ENCODE measurements at regions not wholly inside any gene's neighbourhood (a gene's known extent, or its start where the extent isn't known, plus 50 kb on each side); places are given as distances from the start of the nearest gene placed in this dataset.

DNA sequence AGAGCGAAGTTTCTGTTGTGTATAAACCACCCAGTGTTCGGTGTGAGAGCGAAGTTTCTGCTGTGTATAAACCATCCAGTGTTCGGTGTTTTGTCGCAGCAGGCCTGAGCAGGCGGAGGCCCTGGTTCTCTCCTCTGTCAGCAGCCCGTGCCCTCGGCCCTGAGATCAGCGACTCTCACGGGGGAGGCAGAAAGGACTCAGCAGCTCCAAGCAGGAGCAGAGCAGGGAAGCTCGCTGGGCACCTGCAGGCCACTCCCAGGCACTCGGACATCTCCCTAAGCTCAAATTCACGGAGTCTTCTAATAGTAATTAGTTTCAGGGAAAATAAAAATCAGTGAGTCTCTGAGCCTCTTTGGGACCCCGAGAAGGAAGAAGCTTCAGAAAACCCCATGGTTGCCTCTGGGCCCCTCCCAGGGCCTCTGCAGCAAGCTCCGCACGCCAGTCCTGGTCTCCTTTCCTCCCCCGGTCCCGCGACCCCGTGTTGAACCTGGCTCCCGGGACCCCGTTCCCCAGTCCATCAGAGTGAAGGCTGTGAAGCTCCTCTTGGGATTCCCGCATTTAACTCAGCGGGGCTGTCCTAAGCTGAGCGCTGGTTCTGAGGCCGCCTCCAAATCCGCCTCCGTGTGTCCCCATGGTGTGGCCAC is 81.9 kb upstream of the ADAMTS2 start:
- ATAC-seq: no peak
- no peak for TF ChIP-seq ARNTL (CRISPR knock-in tag; IDR thresholded peaks at IDR 0.05; ENCODE audit: borderline replicate concordance, low read depth)
- TF ChIP-seq PPARA (CRISPR knock-in tag; IDR thresholded peaks at IDR 0.05; ENCODE audit: borderline replicate concordance): no peak
- no peak for TF ChIP-seq SNAI2 (CRISPR knock-in tag; IDR thresholded peaks at IDR 0.05)
- TF ChIP-seq, protein P1, sequence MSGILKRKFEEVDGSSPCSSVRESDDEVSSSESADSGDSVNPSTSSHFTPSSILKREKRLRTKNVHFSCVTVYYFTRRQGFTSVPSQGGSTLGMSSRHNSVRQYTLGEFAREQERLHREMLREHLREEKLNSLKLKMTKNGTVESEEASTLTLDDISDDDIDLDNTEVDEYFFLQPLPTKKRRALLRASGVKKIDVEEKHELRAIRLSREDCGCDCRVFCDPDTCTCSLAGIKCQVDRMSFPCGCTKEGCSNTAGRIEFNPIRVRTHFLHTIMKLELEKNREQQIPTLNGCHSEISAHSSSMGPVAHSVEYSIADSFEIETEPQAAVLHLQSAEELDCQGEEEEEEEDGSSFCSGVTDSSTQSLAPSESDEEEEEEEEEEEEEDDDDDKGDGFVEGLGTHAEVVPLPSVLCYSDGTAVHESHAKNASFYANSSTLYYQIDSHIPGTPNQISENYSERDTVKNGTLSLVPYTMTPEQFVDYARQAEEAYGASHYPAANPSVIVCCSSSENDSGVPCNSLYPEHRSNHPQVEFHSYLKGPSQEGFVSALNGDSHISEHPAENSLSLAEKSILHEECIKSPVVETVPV (CRISPR knock-in tag; IDR thresholded peaks at IDR 0.05): no peak
- no peak for TF ChIP-seq CSDC2 (CRISPR knock-in tag; IDR thresholded peaks at IDR 0.05)
- TF ChIP-seq, protein P2, sequence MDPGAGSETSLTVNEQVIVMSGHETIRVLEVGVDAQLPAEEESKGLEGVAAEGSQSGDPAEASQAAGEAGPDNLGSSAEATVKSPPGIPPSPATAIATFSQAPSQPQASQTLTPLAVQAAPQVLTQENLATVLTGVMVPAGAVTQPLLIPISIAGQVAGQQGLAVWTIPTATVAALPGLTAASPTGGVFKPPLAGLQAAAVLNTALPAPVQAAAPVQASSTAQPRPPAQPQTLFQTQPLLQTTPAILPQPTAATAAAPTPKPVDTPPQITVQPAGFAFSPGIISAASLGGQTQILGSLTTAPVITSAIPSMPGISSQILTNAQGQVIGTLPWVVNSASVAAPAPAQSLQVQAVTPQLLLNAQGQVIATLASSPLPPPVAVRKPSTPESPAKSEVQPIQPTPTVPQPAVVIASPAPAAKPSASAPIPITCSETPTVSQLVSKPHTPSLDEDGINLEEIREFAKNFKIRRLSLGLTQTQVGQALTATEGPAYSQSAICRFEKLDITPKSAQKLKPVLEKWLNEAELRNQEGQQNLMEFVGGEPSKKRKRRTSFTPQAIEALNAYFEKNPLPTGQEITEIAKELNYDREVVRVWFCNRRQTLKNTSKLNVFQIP (CRISPR knock-in tag; IDR thresholded peaks at IDR 0.05; ENCODE audit: borderline replicate concordance, low read depth): no peak
- TF ChIP-seq, protein P3, sequence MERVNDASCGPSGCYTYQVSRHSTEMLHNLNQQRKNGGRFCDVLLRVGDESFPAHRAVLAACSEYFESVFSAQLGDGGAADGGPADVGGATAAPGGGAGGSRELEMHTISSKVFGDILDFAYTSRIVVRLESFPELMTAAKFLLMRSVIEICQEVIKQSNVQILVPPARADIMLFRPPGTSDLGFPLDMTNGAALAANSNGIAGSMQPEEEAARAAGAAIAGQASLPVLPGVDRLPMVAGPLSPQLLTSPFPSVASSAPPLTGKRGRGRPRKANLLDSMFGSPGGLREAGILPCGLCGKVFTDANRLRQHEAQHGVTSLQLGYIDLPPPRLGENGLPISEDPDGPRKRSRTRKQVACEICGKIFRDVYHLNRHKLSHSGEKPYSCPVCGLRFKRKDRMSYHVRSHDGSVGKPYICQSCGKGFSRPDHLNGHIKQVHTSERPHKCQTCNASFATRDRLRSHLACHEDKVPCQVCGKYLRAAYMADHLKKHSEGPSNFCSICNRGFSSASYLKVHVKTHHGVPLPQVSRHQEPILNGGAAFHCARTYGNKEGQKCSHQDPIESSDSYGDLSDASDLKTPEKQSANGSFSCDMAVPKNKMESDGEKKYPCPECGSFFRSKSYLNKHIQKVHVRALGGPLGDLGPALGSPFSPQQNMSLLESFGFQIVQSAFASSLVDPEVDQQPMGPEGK (CRISPR knock-in tag; IDR thresholded peaks at IDR 0.05; ENCODE audit: borderline replicate concordance): no peak
- no peak for TF ChIP-seq GLIS3 (CRISPR knock-in tag; IDR thresholded peaks at IDR 0.05)
- no peak for TF ChIP-seq ZNF70 (CRISPR knock-in tag; IDR thresholded peaks at IDR 0.05)
- TF ChIP-seq, protein P4, sequence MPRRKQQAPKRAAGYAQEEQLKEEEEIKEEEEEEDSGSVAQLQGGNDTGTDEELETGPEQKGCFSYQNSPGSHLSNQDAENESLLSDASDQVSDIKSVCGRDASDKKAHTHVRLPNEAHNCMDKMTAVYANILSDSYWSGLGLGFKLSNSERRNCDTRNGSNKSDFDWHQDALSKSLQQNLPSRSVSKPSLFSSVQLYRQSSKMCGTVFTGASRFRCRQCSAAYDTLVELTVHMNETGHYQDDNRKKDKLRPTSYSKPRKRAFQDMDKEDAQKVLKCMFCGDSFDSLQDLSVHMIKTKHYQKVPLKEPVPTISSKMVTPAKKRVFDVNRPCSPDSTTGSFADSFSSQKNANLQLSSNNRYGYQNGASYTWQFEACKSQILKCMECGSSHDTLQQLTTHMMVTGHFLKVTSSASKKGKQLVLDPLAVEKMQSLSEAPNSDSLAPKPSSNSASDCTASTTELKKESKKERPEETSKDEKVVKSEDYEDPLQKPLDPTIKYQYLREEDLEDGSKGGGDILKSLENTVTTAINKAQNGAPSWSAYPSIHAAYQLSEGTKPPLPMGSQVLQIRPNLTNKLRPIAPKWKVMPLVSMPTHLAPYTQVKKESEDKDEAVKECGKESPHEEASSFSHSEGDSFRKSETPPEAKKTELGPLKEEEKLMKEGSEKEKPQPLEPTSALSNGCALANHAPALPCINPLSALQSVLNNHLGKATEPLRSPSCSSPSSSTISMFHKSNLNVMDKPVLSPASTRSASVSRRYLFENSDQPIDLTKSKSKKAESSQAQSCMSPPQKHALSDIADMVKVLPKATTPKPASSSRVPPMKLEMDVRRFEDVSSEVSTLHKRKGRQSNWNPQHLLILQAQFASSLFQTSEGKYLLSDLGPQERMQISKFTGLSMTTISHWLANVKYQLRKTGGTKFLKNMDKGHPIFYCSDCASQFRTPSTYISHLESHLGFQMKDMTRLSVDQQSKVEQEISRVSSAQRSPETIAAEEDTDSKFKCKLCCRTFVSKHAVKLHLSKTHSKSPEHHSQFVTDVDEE (CRISPR knock-in tag; IDR thresholded peaks at IDR 0.05): no peak
- TF ChIP-seq, protein P5, sequence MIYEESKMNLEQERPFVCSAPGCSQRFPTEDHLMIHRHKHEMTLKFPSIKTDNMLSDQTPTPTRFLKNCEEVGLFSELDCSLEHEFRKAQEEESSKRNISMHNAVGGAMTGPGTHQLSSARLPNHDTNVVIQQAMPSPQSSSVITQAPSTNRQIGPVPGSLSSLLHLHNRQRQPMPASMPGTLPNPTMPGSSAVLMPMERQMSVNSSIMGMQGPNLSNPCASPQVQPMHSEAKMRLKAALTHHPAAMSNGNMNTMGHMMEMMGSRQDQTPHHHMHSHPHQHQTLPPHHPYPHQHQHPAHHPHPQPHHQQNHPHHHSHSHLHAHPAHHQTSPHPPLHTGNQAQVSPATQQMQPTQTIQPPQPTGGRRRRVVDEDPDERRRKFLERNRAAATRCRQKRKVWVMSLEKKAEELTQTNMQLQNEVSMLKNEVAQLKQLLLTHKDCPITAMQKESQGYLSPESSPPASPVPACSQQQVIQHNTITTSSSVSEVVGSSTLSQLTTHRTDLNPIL (CRISPR knock-in tag; IDR thresholded peaks at IDR 0.05; ENCODE audit: low read depth): no peak
- TF ChIP-seq RARB (CRISPR knock-in tag; IDR thresholded peaks at IDR 0.05): no peak
- no peak for TF ChIP-seq TCF4 (CRISPR knock-in tag; IDR thresholded peaks at IDR 0.05; ENCODE audit: borderline replicate concordance)
- TF ChIP-seq ZNF565 (CRISPR knock-in tag; conservative IDR thresholded peaks at IDR 0.05; ENCODE audit: low read depth): no peak
- TF ChIP-seq ESRRG (CRISPR knock-in tag; IDR thresholded peaks at IDR 0.05): no peak
- no peak for TF ChIP-seq BACH2 (CRISPR knock-in tag; IDR thresholded peaks at IDR 0.05; ENCODE audit: borderline replicate concordance)

DNA sequence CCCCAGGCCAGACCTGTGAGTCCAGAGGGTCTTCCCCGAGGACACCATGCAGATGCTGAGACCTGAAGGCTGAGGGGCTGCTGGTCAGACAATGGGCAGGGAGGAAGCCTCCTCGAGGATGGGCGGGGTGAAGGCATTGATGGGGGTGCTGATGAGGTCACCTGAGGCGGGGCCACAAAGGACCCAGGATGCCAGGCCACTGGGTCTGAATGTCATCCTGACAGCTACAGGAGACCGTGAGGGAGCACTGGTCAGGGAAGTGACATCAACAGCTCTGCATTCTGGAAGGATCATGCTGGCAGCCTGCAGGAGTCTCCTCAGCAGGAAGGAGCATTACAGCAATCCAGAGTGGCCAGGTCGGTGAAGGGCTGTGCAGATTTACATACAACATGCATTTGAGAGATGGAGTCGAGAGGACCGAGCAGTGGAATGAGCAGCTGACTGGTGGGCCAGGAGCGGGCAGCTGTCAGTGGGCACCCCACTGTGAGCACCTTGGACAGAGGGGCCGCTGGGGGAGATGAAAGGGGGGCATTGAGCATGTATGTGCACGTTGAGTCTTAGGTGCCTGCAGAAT is 77.7 kb upstream of the ADAMTS2 start:
- TF ChIP-seq BACH2 (CRISPR knock-in tag; IDR thresholded peaks at IDR 0.05; ENCODE audit: borderline replicate concordance) (no peak), ZNF565 (CRISPR knock-in tag; conservative IDR thresholded peaks at IDR 0.05; ENCODE audit: low read depth) (no peak), ZFP30 (CRISPR knock-in tag; IDR thresholded peaks at IDR 0.05) (no peak), ZNF70 (CRISPR knock-in tag; IDR thresholded peaks at IDR 0.05) (no peak), RARB (CRISPR knock-in tag; IDR thresholded peaks at IDR 0.05) (no peak)
- no peak for ATAC-seq

DNA sequence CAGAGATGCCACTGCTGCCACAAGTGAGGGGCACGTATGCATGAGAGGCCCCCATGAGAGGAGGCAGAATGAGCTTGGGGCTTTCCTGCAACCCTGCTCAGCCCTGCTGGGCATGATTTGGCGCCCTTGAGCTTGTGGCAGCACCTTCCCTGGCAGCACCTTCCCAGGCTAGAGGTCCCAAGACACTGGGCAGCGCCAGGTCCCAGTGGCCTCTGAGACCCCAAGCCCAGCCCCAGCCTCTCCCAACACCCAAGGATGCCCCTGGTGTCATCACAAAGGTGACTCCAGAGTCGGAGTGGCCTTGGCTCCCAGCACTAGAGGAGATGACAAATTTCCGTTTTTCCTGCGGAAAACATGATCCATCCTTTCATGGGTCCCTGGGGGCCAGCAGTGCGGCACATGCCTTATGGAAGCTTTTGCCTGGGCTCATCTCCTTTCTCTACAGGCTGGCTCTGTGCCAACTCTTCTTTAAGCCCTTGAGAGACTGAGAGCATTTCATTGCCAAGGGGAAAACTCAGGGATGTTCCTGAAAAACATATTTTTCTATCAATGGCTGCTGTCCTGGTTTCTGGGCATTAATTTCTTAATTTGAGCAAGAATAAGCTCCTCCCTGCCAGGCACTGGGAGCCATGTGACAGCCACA is 77.1 kb upstream of the ADAMTS2 start:
- no peak for ATAC-seq
- TF ChIP-seq TOX (CRISPR knock-in tag; IDR thresholded peaks at IDR 0.05; ENCODE audit: borderline replicate concordance): no peak
- TF ChIP-seq, protein P3 (CRISPR knock-in tag; IDR thresholded peaks at IDR 0.05; ENCODE audit: borderline replicate concordance): no peak
- no peak for TF ChIP-seq ZC3H10 (CRISPR knock-in tag; IDR thresholded peaks at IDR 0.05)
- TF ChIP-seq BACH2 (CRISPR knock-in tag; IDR thresholded peaks at IDR 0.05; ENCODE audit: borderline replicate concordance): no peak
- TF ChIP-seq SNAI2 (CRISPR knock-in tag; IDR thresholded peaks at IDR 0.05): no peak
- TF ChIP-seq ZFP30 (CRISPR knock-in tag; IDR thresholded peaks at IDR 0.05): no peak
- no peak for TF ChIP-seq ESRRG (CRISPR knock-in tag; IDR thresholded peaks at IDR 0.05)
- no peak for TF ChIP-seq ZFP3 (CRISPR knock-in tag; IDR thresholded peaks at IDR 0.05)
- TF ChIP-seq, protein P2 (CRISPR knock-in tag; IDR thresholded peaks at IDR 0.05; ENCODE audit: borderline replicate concordance, low read depth): no peak
- no peak for TF ChIP-seq ARNTL (CRISPR knock-in tag; IDR thresholded peaks at IDR 0.05; ENCODE audit: borderline replicate concordance, low read depth)
- no peak for TF ChIP-seq GLIS3 (CRISPR knock-in tag; IDR thresholded peaks at IDR 0.05)
- TF ChIP-seq, protein P5 (CRISPR knock-in tag; IDR thresholded peaks at IDR 0.05; ENCODE audit: low read depth): no peak

Data from SK-N-SH treated with all-trans-retinoic acid at 6 μM for 48 hours (cell line).